K562 (cell line): ENCODE measurements at regions not wholly inside any gene's neighbourhood (a gene's known extent, or its start where the extent isn't known, plus 50 kb on each side); places are given as distances from the start of the nearest gene placed in this dataset.

Source experiments
- ATAC-seq: fragments of 200-7000 bp; cut with Tn5 transposase; 3 replicates; pipeline ENCODE4 v1.9.1; 2020; ENCODE audit warnings: moderate library complexity
- BruUV-seq: library from RNA; stranded (reverse); fragments of 400-500 nt; replicated peaks from 2 replicates; lab custom pipeline; 2021; lab: Mats Ljungman, UMichigan
- CTCF ChIA-PET: fragments of 300-600 bp; formaldehyde crosslinking; extraction: SDS; loops from one replicate; lab custom pipeline; 2021; ENCODE audit warnings: low intra/inter-chr PET ratio; lab: Yijun Ruan, JAX
- POLR2A ChIA-PET: fragments of 300-600, 350-650 bp; sonication (Branson Sonifier 250); formaldehyde crosslinking; extraction: SDS; loops from one replicate; lab custom pipeline; 2021; ENCODE audit warnings: antibody characterized with exemption, inconsistent platforms; lab: Yijun Ruan, JAX
- DNase-seq, 4 experiments: peaks; one replicate each; pipeline versions ENCODE4 v3.0.0 to v3.0.0-alpha.2; 2011 to 2018; ENCODE audit warnings: low spot score in 3 of 4, mixed read lengths in 3 of 4; ENCODE audit errors: extremely low read depth in 1 of 4
- FAIRE-seq: peaks from 2 replicates; lab custom pipeline; 2011; peaks lifted over from hg19 to GRCh38; lab: Jason Lieb, UNC
- H2AFZ ChIP-seq: 2 replicates; pipeline ENCODE4 v1.6.0; 2011; ENCODE audit warnings: low read depth, low read length, control low read depth, inconsistent platforms
- H3K27ac ChIP-seq: fragments of 200-600 bp; 3 replicates; pipeline ENCODE4 v1.8.0; 2011; ENCODE audit warnings: low read depth, mild to moderate bottlenecking, control low read depth, inconsistent platforms, low read length, moderate library complexity, mixed read lengths; ENCODE audit errors: extremely low read depth
- H3K27me3 ChIP-seq, 2 experiments: fragments of 300-600 bp in 1 of 2; 2 replicates in 1 of 2; 3 replicates in 1 of 2; pipeline versions ENCODE4 v1.6.0 to v1.8.0; 2011; ENCODE audit warnings: inconsistent platforms in 2 of 2, low read length in 2 of 2, mild to moderate bottlenecking in 1 of 2, mixed read lengths in 1 of 2, moderate library complexity in 1 of 2; ENCODE audit not compliant: control insufficient read depth in 2 of 2, insufficient read depth in 2 of 2
- H3K36me3 ChIP-seq: fragments of 300-600 bp; 3 replicates; pipeline ENCODE4 v1.8.0; 2011; ENCODE audit warnings: mild to moderate bottlenecking, low read length, inconsistent platforms; ENCODE audit not compliant: control insufficient read depth, insufficient read depth
- H3K4me1 ChIP-seq, 2 experiments: fragments of 200-600 bp in 1 of 2; replicated peaks in 1 of 2; 2 replicates in 1 of 2; 3 replicates in 1 of 2; pipeline versions ENCODE4 v1.5.1 to v1.8.0; 2011; ENCODE audit warnings: inconsistent platforms in 2 of 2, low read length in 2 of 2, mild to moderate bottlenecking in 1 of 2, mixed read lengths in 1 of 2, moderate library complexity in 1 of 2; ENCODE audit not compliant: control insufficient read depth in 2 of 2, insufficient read depth in 2 of 2
- H3K4me2 ChIP-seq: 2 replicates; pipeline ENCODE4 v1.6.1; 2011; ENCODE audit warnings: low read length, control low read depth, inconsistent platforms, mixed read lengths; ENCODE audit not compliant: insufficient read depth
- H3K4me3 ChIP-seq: fragments of 200-600 bp; sonication (generic), shearing (Covaris generic); 2 replicates; pipeline ENCODE4 v1.5.1; 2016; ENCODE audit warnings: control low read depth, inconsistent platforms
- H3K79me2 ChIP-seq: fragments of 200-600 bp; 3 replicates; pipeline ENCODE4 v1.8.0; 2011; ENCODE audit warnings: low read length, inconsistent platforms; ENCODE audit not compliant: control insufficient read depth, insufficient read depth
- H3K9ac ChIP-seq, 2 experiments: 2 replicates each; pipeline versions ENCODE4 v1.6.0 to v1.6.1; 2011; ENCODE audit warnings: low read depth in 2 of 2, low read length in 2 of 2, control low read depth in 1 of 2, inconsistent platforms in 1 of 2, mild to moderate bottlenecking in 1 of 2, mixed read lengths in 1 of 2; ENCODE audit not compliant: insufficient read depth in 1 of 2
- H3K9me1 ChIP-seq: one replicate; pipeline ENCODE4 v1.6.0; 2011; ENCODE audit warnings: inconsistent platforms, mild to moderate bottlenecking, low read length, moderate library complexity; ENCODE audit not compliant: control insufficient read depth, insufficient read depth
- H3K9me3 ChIP-seq: replicated peaks from 2 replicates; pipeline ENCODE4 v1.5.1; 2011; ENCODE audit warnings: low read depth, low read length, inconsistent platforms; ENCODE audit not compliant: control insufficient read depth, insufficient read depth
- H4K20me1 ChIP-seq: replicated peaks from 2 replicates; pipeline ENCODE4 v1.6.1; 2011; ENCODE audit warnings: low read length, inconsistent platforms, mixed read lengths; ENCODE audit not compliant: control insufficient read depth, insufficient read depth
- CHD2 ChIP-seq: IDR thresholded peaks from 2 replicates; pipeline ENCODE4 v1.6.1; 2011; ENCODE audit warnings: low read depth, low read length
- RBM34 ChIP-seq: fragments of 200-400 bp; formaldehyde crosslinking; IDR thresholded peaks from 2 replicates; pipeline ENCODE4 v1.6.1; 2018; ENCODE audit warnings: low read length, borderline replicate concordance; ENCODE audit not compliant: insufficient read depth
- ZNF668 ChIP-seq: fragments of 250-450 bp; sonication (Bioruptor Pico); IDR thresholded peaks from 2 replicates; pipeline ENCODE4 v1.8.0; 2022; ENCODE audit warnings: mild to moderate bottlenecking, inconsistent platforms
- WGBS: fragments of 100-300 bp; shearing (Covaris generic); methylation state at CpG from one replicate; pipeline ENCODE4 v1.1.6; 2016; ENCODE audit warnings: low coverage, mixed read lengths; ENCODE audit not compliant: insufficient coverage; ENCODE audit errors: missing lambda C conversion rate; 5-methylcytosine and 5-hydroxymethylcytosine counted together
- in situ Hi-C: fragments of 300-500 bp; cut with MboI; formaldehyde crosslinking; loops from 4 replicates; pipeline ENCODE4 v1.15.0; 2018; ENCODE audit warnings: inconsistent platforms, mixed read lengths
- intact Hi-C: fragments of 100-400 bp; cut with micrococcal nuclease; formaldehyde crosslinking; loops from 2 replicates; pipeline ENCODE4 v1.14.2; 2022
- TF ChIP-seq, protein P1 (sequence below): fragments of 200-800 bp; sonication (Bioruptor generic); IDR thresholded peaks from 2 replicates; pipeline ENCODE4 v1.6.1; 2016; ENCODE audit warnings: missing genetic modification characterization, missing compliant biosample characterization

DNA sequence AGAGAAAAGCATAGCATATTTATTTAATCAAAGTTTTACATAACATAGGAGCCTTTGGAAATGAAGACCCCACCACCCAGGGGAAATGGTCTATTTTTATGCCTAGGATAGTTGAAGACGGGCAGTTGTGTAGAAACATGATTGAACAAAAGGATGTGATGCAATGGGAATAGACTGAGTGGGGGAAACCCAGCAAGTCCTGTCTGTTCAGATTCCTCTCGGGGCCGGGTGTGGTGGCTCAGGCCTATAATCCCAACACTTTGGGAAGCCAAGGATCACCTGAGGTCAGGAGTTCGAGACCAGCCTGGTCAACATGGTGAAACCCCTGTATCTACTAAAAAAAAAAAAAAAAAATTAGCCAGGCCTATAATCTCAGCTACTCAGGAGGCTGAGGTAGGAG is 298.3 kb downstream of the MATN1 start:
- H3K9ac ChIP-seq, result no peak overlapping the region
- CTCF ChIA-PET, result no interaction called here
- ATAC-seq, result no peak

More for the DNA sequence above, 298.3 kb downstream of the MATN1 start:
- H3K79me2 ChIP-seq, result no peaks in the 10 kb centered on the region
- no peak overlapping the region for H3K4me2 ChIP-seq
- no TSS peak for BruUV-seq
- WGBS, result 0% methylated on average over 4 of the region's 4 CpGs
- H3K4me3 ChIP-seq, result no peak overlapping the region
- no peaks in the 10 kb centered on the region for H3K36me3 ChIP-seq
- no peaks in the 10 kb centered on the region for H3K4me1 ChIP-seq
- H4K20me1 ChIP-seq, result no peaks in the 10 kb centered on the region
- intact Hi-C loops, result no loop called here
- DNase-seq (no peak), FAIRE-seq (no peak)
- no peaks in the 10 kb centered on the region for H3K9me1 ChIP-seq
- TF ChIP-seq CHD2 (no peak), ZNF668 (CRISPR knock-in tag) (no peak), RBM34 (no peak)
- TF ChIP-seq, protein P1, sequence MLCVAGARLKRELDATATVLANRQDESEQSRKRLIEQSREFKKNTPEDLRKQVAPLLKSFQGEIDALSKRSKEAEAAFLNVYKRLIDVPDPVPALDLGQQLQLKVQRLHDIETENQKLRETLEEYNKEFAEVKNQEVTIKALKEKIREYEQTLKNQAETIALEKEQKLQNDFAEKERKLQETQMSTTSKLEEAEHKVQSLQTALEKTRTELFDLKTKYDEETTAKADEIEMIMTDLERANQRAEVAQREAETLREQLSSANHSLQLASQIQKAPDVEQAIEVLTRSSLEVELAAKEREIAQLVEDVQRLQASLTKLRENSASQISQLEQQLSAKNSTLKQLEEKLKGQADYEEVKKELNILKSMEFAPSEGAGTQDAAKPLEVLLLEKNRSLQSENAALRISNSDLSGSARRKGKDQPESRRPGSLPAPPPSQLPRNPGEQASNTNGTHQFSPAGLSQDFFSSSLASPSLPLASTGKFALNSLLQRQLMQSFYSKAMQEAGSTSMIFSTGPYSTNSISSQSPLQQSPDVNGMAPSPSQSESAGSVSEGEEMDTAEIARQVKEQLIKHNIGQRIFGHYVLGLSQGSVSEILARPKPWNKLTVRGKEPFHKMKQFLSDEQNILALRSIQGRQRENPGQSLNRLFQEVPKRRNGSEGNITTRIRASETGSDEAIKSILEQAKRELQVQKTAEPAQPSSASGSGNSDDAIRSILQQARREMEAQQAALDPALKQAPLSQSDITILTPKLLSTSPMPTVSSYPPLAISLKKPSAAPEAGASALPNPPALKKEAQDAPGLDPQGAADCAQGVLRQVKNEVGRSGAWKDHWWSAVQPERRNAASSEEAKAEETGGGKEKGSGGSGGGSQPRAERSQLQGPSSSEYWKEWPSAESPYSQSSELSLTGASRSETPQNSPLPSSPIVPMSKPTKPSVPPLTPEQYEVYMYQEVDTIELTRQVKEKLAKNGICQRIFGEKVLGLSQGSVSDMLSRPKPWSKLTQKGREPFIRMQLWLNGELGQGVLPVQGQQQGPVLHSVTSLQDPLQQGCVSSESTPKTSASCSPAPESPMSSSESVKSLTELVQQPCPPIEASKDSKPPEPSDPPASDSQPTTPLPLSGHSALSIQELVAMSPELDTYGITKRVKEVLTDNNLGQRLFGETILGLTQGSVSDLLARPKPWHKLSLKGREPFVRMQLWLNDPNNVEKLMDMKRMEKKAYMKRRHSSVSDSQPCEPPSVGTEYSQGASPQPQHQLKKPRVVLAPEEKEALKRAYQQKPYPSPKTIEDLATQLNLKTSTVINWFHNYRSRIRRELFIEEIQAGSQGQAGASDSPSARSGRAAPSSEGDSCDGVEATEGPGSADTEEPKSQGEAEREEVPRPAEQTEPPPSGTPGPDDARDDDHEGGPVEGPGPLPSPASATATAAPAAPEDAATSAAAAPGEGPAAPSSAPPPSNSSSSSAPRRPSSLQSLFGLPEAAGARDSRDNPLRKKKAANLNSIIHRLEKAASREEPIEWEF (CRISPR knock-in tag), result no peak
- no peak overlapping the region for H3K27ac ChIP-seq
- no peak overlapping the region for H2AFZ ChIP-seq
- peaks cover 2 to 12% of the 10 kb centered on the region in 2 experiments; a peak in 1 of 5 replicates for H3K27me3 ChIP-seq
- POLR2A ChIA-PET, result no interaction called here
- in situ Hi-C loops, result no loop called here
- no peaks in the 10 kb centered on the region for H3K9me3 ChIP-seq
